CD4-positive, alpha-beta T cell treated with Interferon gamma for 1 hour (primary cell): ENCODE measurements at regions not wholly inside any gene's neighbourhood (a gene's known extent, or its start where the extent isn't known, plus 50 kb on each side); places are given as distances from the start of the nearest gene placed in this dataset.
"Not testable (repeated sequence)": the region's sequence is repeated elsewhere in the genome, so short reads cannot be mapped to it uniquely, and the experiment has no call there.

Experiments used
- DNase-seq: peaks from one replicate; pipeline ENCODE4 v3.0.0-alpha.2; 2020

DNA sequence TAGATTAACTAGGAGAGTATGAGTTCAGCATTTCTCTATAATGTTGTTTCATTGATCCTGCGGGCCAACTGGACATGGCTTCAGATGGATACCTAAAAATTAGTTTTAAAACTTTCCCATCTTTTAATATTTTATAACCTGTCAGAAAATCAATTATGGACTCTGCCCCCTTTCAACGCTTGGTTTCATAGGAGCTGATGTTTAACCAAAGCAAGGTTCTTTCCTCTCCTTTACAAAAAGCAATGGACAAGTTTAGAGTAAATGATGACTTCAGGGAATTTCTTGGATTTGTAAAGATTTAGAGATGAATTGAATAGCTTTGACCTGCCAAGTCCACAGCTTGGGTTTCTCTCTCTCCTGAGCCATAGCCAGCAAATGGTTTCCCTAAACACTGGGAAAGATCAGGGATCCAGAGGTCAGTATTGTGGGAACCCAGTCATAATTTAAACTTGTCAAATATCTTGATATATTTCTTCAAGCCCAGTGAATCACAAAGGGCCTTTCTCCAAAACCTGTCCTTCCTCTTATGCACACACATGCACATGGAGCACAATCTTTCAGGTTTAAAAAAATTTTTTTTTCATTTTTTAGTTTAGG lies 177.1 kb downstream of the EVX1 start:
- DNase-seq: no peak

DNA sequence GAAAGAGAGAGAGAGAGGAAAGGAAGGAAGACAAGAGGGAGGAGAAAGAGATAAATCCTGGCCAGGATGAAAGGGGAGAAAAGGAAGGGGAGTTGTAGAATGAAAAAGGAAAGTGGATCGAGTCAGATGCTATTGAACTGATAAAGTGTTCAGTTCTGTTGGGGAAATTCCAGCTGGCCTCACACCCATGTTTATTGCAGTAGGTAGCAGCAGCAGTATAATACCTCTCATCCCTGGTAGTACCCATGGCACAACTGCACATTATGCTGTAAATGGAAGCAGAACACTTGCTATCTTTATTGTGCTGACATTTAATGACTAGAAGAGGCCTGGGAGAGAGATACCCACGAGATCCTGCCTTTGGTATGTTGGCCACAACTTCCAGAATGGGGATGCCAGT lies 178.1 kb downstream of the EVX1 start:
- no peak for DNase-seq

DNA sequence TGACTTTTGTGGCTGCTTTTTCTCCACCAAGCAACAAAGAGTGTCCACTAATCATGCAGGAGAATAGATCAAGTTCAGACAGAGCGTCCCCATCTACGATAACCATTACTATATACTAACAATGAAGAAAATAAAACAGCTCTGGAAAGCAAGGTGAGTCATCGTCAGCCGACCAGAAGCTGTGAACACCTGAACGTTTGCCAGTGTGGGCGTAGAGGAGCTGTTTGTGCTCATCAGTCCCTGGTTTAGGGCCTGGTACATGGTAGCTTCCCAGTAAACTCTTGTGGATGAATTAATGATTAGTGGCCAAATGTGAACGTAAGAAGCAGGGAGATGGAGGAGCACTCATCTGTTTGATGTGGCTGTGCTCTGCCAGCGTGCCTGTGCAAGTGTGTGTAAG lies 180.7 kb downstream of the EVX1 start:
- no peak for DNase-seq

DNA sequence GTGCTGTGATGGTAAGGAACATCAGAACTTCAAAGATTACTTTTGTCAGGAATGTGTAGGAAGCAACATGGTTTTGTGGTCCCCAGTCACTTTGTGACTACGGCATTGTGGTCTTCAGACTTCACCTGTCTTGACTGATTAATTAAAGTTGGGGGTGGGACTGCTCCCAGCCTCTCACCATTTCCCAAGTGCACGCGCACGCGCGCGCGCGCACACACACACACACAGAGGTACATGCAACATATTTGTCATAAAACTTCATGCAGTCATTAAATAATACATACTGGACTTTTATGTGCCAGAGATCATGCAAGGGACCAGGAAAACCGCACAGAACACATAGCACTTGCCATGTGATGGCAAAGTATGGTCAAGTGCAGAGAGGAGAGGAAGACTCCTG lies 181.2 kb downstream of the EVX1 start:
- DNase-seq: no peak

DNA sequence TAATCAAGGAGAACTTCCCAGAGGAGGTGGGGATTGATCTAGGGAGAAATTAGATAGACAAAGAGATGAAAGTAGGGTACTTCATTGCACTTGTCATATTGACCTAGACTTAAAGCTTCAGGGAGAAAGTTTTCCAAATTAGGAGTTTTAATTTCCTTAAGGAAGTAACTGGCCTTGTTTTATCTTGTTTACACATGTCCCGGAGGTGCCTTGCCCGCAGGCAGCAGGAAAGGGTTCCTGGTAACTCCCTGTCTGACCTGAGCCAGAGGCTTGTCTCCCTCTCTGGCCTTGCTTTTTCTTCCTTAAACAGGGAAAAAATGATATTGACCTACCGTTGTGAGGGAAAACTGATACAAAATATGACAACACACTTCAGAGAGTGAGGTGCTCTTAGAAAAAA lies 181.6 kb downstream of the EVX1 start:
- no peak for DNase-seq

DNA sequence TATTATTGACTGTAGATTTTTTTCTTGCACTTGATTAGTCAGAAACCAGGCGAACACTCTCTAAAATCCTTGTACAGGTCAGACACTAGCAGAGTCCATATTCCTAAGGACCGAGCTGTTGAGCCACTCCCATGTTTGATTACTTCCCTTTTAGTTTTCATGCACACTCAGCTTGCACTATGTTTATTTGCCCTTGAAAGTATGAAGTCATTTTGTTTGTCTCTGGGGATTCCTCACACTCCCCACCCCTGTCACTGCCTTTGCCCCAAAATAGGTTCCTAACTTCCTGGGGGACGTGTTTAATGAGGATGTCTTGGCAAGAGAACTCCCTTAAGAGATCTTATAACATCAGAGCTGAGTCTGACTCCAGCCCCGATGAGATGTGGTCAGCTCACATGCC lies 182.1 kb downstream of the EVX1 start:
- DNase-seq: no peak

DNA sequence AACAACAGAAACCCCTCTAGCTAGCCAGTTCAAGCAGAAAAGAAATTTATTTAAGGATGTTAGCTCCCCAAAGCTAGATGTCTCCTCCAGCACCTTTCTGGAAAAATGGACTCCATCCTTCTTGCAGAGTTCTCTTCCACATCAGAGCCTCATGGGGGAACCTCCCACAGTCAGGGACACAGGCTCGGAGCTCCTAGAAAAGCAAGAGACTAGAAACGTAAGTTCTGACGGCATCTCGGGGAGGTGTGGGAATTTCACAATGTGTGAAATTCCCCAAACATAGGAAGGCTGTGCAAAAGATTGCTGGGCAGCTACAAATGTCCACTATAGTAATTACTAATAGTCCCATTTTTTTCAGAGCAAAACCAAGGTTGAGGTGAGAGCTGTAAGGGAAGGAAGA lies 184.8 kb downstream of the EVX1 start:
- DNase-seq: no peak

DNA sequence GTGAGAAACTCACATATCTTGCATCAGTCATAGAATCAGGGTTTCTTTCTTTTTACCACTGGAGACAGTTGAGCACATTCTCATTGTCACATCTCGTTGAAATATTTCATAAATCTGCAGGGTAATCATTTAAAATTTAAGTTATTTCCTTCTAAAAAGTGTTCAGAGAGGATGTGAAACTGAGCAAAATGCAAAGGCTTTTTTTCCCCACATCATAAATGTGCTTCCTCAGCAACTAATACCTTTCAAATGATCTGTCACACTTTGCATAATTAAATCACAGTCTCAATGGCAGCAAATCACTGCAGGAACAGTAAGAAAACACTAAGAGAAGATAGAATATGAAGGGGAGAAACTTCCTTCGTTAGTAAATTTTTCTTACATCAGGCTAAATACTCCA lies 187.5 kb downstream of the EVX1 start:
- no peak for DNase-seq

DNA sequence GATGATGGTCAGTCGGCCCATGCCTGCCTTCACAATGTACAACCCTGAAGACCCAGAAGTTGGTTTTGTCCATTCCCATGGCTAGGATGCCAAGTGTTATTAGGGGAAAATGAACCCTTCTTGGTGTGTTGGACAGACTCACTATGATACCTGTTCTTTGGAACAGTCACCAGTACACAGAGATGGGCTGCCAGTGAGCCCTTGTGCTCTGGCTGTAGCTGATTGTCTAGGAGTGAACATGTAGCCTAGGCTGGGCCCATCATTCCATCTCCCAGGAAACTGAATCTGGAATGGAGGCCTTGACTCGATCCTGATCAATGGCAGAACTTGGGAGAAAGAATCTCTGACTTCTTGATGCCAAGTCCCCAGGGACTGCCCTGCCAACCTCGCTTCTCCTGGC lies 188.9 kb downstream of the EVX1 start:
- DNase-seq: no peak

DNA sequence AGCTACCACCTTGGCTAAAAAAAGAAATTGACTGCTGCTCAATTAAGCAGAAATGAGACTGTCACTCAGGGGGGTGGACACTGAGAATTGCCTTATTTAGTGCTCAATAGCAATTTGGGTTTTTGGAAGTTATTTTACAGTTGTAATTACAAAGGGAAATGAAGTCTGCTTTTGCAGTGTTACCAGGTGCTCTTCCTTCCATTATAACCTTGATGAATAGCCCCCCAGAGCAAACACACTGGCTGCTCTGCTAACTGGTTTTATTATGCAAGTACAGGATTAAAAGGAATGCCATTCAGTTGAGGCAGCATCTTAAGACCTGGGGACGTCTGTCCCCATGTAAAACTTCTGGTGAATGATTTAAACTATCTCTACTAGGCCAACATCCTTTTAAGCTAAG lies 191.0 kb downstream of the EVX1 start:
- DNase-seq: no peak

DNA sequence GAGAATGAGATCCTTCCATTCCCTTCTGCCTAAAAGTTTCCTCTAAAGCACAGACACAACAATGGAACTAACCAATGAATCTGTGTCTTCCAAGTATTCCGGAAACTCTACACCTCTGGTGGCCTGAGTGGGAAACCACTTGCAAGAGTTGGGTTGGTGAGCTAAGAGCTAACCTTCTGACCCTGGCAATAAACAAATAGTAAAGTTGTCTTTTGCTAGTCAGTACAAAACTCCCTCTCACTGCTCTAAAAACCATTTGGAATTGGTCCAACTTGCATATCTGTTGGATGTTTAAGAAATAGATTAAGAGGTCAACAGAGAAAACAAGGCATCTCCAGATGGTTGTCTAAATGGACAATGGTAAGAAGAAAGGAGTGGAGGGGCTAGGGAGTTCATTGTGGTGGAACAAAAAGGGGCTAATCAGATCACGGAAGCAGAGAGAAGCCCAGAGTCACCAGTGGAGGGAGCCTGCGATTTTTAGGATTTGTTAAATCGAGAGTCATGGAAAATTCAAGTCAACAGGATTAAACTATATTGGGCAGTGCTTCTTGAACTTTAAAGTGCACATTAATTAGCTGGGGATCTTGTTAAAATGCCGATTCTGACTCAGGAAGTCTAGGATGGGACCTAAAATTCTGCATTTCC lies 192.3 kb downstream of the EVX1 start:
- no peak for DNase-seq

DNA sequence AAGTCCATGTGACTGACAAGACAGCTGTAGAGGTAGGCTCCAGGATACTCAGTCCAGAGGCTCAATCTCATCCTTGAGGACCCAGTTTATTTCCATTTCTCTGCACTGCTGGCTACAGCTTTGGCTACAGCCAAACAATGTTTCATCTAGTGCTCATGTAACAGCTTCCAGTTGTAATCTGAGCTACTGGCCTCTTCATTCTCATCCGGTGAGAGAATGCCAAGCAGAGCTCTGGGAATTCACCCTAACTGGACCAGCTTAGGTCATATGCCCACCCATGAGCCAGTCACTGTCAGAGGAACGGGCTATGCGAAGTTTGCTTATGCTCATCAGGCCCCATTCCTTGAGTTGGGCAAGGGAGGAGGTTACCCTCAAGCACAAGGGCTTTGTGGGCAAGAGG lies 192.9 kb downstream of the EVX1 start:
- DNase-seq: no peak

DNA sequence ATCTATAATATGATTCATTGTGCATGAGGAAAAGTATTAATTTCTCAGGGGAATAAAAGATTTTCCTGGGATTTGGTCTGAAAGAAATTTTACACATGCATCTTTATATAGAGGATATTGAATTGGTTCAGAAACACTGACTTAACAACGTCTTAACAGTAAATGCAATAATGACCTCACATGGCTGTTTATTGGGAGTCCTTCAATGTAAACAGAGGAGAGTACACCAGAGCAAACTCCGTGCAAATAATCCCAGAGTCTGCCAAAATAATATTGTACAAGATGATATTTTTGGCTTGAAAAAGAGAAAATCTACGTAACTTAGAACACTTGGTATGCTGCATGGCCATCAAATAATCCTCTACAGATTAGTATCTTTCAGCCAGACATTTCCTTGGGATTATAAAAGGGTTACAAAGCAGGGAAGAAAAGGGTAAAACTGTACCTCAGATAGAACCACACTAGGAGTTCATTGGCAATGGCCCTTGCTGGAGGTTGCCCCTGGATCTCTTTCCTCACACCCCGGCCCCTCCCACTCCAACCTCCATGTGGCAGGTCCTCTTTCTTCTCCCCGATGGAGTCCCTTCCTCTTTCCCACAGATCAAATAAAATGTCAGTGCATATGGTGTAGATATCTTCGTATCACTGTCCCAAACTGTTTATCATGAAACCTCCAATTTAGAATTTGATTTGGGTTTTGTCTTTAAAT lies 196.4 kb downstream of the EVX1 start:
- DNase-seq: no peak

DNA sequence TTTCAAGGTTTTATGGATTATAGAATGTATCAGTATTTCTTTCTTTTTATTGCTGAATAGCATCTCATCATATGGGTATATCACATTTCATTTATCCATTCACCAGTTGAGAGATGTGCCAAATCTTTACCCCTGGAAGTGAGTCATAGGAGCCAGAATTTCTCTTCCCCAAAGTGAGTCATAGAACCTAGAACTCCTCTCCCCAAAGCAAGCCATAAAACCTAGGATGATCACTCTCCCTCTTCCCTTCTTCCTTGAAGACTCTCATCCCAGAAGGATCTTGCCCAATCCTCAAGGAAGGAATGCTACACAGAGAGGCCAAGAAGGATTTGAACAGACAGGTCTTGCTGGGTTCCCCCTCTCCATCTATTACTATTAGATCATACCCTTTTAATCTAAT lies 199.9 kb downstream of the EVX1 start:
- no peak for DNase-seq

DNA sequence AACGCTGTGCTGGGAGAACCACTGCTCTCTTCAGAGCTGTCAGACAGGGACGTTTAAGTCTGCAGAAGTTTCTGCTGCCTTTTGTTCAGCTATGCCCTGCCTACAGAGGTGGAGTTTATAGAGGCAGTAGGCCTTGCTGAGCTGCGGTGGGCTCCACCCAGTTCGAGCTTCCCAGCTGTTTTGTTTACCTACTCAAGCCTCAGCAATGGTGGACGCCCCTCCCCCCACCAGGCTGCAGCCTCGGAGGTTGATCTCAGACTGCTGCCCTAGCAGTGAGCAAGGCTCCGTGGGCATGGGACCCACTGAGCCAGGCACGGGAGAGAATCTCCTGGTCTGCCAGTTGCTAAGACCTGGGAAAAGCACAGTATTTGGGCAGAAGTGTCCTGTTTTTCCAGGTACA lies 206.4 kb downstream of the EVX1 start:
- DNase-seq: not testable (repeated sequence)

DNA sequence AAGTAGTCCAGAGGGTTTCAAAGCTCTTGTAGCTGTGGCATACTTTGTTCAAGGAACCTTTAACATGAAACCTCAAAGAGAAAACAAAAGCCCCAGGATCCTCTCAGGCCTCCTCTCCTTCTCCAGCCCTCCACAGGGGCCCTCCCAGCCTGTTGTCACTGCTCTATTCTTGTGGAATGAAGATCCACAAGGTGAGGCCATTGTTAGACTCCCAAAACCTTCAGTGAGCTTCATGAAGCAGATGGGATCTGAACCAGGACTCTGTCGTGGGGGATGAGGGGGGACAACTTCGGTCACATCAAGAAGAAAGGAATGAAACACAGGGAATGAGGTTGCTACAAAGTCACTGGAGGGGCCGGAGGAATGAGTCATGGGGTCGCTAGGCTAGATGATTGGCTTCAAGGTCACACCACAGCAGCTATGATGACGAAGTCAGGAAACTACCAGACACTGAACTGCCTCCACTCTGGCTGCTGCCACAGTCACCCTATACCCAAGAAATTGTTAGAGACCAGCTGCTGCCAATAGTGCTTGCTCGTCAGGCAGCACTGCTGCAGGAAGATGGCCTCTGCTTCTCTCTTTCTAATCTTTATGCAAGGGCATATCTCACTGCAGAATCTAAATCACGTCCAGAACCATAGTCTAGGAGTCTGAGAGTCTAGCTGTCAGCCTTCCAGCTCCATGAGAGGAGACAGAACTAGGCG lies 208.8 kb downstream of the HIBADH start:
- no peak for DNase-seq

DNA sequence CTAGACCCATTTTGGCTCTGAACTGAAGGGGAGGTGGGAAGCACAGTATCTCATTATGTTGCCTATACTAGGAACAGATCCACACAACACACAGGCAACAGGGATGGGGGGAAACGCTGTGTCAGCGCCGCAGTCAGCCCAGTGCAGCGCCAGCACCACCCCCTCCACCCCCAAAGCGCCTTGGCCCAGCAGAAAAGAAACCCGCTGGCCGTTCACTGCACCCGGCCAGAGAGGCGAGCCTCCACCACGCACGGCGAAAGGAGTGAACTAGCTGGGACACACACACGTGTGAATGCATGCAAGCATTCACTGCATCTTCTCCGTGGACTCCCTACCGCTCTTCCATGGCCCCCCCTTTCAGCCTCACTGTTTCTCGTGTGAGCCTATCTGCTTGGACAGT lies 205.6 kb downstream of the HIBADH start:
- not testable (repeated sequence) for DNase-seq

DNA sequence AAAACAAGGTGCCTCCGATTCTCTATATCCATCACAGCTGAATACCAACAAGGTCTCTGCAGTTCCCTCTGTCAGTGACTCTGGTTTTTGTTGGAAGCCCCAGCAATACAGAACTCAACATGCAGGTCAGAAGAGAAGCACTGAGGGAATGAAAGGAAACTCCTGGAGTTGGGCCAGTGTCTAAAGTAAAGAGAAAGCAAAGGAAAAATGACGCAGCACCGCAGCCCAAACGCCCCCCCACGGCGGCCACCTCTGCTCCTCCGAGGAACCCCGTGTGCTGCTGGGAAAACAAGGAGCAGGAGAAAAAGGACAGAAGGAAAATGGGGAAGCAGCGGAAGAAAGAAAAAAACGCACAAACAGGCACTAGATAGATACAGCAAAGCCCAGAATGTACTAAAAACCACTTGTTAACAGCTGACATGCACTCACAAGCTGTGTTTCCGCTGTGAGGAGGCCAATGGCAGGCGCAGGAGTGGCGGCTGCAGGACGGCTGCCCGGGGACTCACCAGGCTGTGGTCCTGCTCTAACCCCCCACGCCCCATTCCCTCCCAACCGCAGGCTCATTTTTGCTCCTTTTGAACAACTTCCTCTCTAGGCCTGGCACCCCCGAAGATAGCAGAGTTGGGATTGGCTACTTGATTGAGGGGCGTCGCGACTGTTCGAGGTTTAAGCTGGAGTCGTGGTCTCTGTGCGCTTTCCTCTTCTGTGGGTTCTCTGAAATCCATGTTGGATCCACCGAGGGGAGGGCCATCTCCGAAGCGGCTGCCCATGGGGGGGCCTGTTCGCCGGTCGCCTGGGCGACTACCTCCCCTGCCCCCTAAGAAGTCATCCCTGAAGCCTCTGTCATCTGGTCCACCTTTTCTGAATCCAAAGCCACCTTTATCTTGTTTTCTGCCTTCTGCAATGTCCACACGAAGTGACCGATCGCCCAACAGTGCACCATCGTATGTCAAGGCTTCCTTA lies 204.8 kb downstream of the HIBADH start:
- DNase-seq: not testable (repeated sequence)

DNA sequence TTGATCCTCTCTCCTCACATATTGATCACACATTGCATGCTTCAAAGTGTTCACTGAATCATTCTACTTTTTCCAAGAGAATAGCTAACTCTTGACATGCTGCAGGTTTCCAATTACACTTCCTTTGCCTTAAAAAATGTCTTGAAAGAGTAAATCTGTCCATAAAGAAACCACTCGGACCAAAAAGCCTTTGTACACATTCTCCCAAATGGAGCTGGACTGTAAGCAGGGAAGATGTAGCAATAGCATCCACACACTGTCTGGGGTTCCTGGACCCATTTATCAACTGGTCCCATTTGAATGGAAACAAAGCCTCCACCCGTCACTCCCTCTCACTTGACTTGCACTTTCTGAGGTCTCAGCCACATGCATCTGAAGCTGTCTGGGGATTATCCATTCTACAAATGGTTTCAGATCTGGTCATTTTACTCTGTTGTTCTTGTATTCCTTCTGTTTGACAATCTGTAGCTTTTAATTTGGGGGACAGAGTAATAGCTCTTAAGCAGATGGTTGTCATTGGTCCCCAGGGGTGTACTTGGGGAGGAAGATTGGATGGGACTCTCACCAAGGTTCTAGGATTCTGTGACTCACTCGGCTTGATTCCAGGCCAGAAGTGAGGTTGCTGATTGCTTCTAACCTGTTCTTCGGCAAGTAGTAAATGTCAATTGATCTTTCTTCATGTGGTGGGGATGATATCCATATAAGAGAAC lies 203.5 kb downstream of the HIBADH start:
- DNase-seq: no peak

DNA sequence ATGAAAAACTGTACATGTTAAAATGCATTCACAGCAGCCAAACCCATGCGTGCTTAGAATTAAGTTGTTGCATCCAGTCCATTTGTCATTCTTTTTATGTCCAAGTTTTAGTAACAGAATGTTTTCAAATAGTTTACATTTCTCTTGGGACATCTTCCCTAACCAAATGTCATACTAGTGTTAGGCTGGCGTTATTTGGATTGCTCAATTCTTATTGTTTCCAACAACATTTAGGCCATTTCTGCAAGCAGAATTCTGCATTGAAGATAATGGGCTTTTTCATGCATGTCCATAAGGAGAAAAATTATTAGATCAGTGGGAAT lies 203.0 kb downstream of the HIBADH start:
- DNase-seq: no peak

DNA sequence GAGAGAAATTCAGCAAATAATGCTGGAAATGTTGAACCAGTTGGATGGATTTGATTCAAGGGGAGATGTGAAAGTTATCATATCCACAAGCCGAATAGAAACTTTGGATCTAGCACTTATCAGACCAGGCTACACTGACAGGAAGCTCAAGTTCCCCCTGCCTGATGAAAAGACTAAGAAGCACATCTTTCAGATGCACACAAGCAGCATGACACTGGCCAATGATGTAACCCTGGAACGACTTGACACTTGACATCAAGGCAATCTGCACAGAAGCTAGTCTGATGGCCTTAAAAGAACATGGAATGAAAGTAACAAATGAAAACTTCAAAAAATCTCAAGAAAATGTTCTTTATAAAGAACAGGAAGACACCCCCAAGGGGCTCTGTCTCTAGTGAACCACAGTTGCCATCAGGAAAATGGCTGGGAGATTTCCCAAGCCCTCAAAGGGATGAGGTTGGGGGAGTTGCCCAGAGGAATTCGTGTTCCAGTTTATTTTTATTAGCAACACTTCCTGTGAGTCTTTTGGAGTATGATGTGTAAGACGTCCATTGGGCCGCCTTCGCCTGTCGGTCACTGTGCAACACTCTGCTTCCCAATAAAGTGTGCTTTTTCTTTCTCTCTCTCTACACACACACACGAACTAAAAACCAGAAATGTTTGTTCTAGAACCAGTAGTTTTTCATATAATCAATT lies 200.0 kb downstream of the HIBADH start:
- DNase-seq: no peak

DNA sequence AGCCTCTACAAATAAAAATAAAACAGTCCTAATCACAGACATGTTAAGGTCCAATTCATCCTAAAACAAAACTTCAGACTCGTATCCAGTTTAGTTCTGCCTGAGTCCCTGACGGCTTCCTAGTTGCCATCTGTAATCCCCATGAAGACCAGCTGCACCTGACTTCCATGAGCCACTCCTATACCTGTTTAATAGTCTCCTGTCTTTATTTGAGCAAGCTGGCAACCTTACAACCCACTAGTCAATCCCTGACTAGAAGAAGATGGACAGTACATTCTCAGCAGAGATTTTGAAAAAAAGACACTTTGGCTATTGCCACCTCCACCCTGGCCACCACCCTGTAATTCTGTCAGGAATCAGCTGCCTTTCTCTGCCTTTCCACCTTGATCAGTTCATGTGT lies 197.7 kb downstream of the HIBADH start:
- DNase-seq: no peak
